ENCODE measurements at regions not wholly inside any gene's neighbourhood (a gene's known extent, or its start where the extent isn't known, plus 50 kb on each side); places are given as distances from the start of the nearest gene placed in this dataset.
A peak's percentile ranks its signal among the peaks of the same experiment; 100 is the strongest.

DNA sequence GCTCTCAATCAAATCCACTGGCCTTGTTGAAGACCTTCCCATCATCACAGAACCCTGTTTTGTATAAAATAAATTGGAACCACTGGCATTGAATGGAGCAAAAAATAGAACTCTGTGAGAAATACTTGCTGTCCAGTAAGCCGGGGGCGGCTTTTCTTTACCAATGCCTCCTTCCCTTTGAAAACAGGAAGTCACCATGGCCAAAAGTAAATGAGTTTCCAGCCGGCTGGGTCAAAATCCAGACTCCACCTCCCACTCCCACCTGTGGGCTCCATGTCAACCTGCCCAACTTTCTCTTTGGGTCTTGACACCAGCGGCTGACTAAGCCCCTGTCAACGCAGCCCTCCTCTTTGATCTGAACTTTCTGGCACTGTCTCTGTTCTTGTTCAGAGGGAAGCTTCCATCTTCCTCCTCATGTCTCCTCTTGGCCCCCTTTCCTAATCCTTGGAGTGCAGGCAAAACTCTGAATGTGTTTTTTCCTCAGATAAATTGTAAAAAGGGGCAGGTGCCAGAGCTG is 95.2 kb downstream of the TFAP2C start:
- TF ChIP-seq EZH2phosphoT487 (IDR thresholded peaks at IDR 0.05; ENCODE audit: low read depth) = no peak
- TF ChIP-seq, protein P1, sequence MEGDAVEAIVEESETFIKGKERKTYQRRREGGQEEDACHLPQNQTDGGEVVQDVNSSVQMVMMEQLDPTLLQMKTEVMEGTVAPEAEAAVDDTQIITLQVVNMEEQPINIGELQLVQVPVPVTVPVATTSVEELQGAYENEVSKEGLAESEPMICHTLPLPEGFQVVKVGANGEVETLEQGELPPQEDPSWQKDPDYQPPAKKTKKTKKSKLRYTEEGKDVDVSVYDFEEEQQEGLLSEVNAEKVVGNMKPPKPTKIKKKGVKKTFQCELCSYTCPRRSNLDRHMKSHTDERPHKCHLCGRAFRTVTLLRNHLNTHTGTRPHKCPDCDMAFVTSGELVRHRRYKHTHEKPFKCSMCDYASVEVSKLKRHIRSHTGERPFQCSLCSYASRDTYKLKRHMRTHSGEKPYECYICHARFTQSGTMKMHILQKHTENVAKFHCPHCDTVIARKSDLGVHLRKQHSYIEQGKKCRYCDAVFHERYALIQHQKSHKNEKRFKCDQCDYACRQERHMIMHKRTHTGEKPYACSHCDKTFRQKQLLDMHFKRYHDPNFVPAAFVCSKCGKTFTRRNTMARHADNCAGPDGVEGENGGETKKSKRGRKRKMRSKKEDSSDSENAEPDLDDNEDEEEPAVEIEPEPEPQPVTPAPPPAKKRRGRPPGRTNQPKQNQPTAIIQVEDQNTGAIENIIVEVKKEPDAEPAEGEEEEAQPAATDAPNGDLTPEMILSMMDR (IDR thresholded peaks at IDR 0.05; ENCODE audit: low read depth, low read length) = no peak
- no peak overlapping the region for H3K9ac ChIP-seq (ENCODE audit: low read length)
- no peak overlapping the region for H3K4me2 ChIP-seq (ENCODE audit: low read length)
- peaks cover 12% of the 10 kb centered on the region for H3K36me3 ChIP-seq (replicated peaks; ENCODE audit: low read depth, low read length)
- no peak overlapping the region for H3K27ac ChIP-seq (ENCODE audit: low read length)
- H4K20me1 ChIP-seq (ENCODE audit: insufficient read depth, low read length) = no peaks in the 10 kb centered on the region
- H3K79me2 ChIP-seq (ENCODE audit: low read length) = no peaks in the 10 kb centered on the region
- H3K27me3 ChIP-seq (ENCODE audit: low read depth, low read length) = no peaks in the 10 kb centered on the region
- no peak overlapping the region for H3K4me3 ChIP-seq (ENCODE audit: low read length)
- peaks cover 8% of the 10 kb centered on the region for H3K9me3 ChIP-seq (ENCODE audit: insufficient read depth, low read length)
- peak overlapping the region; percentile 50; the same call in 1 of the 2 replicates for H2AFZ ChIP-seq (ENCODE audit: low read depth, low read length)
- peaks cover 36% of the 10 kb centered on the region for H3K4me1 ChIP-seq (ENCODE audit: low read length)

DNA sequence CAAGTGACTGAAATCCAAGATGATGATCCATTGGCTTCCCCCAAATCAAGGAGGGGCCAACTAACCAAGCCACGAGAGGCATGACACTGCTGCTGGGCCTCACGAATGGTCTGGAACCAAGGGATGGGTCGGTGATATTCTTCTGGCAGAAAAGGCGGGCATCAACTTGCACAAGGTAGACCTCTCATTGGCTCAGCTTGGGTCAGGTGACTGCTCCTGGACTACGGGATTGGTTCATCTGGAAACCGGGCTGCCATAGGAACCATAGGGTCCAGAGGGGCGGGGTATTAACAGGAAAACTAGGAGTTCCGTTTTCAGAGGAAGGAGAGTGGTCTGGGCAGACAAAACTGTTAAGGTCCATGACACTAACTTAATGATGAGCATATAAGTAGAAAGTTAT is 100.9 kb downstream of the TFAP2C start:
- no peak overlapping the region for H3K27ac ChIP-seq (ENCODE audit: low read length)
- no peak overlapping the region for H2AFZ ChIP-seq (ENCODE audit: low read depth, low read length)
- no peak overlapping the region for H3K4me2 ChIP-seq (ENCODE audit: low read length)
- TF ChIP-seq, protein P1 (IDR thresholded peaks at IDR 0.05; ENCODE audit: low read depth, low read length) = no peak
- TF ChIP-seq EZH2phosphoT487 (IDR thresholded peaks at IDR 0.05; ENCODE audit: low read depth) = no peak
- no peaks in the 10 kb centered on the region for H3K36me3 ChIP-seq (replicated peaks; ENCODE audit: low read depth, low read length)
- H3K4me1 ChIP-seq (ENCODE audit: low read length) = no peaks in the 10 kb centered on the region
- no peak overlapping the region for H3K9ac ChIP-seq (ENCODE audit: low read length)
- no peaks in the 10 kb centered on the region for H3K9me3 ChIP-seq (ENCODE audit: insufficient read depth, low read length)
- no peaks in the 10 kb centered on the region for H4K20me1 ChIP-seq (ENCODE audit: insufficient read depth, low read length)
- H3K79me2 ChIP-seq (ENCODE audit: low read length) = no peaks in the 10 kb centered on the region
- H3K27me3 ChIP-seq (ENCODE audit: low read depth, low read length) = no peaks in the 10 kb centered on the region
- H3K4me3 ChIP-seq (ENCODE audit: low read length) = no peak overlapping the region

DNA sequence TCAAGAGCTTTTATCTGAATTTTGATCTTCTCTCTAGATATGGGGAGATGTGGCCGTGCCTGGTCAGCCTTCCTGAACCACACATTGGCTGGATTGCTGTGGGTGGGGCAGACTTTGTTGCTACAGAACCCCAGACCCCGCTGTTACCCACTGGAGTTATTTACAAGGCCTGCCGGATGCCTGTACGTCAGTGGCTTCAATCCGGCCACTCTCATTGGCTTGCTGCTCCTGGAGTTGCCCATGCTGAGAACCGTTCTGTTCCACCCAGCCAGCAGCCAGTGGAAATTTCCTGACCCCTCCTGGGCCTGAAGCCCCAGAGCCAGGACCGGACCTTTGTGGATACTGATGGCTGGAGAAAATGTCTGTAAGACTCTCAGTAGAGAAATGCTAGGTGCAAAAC is 101.9 kb downstream of the TFAP2C start:
- no peak for TF ChIP-seq EZH2phosphoT487 (IDR thresholded peaks at IDR 0.05; ENCODE audit: low read depth)
- TF ChIP-seq, protein P1 (IDR thresholded peaks at IDR 0.05; ENCODE audit: low read depth, low read length) = no peak
- H4K20me1 ChIP-seq (ENCODE audit: insufficient read depth, low read length) = no peaks in the 10 kb centered on the region
- H3K36me3 ChIP-seq (replicated peaks; ENCODE audit: low read depth, low read length) = no peaks in the 10 kb centered on the region
- H3K27me3 ChIP-seq (ENCODE audit: low read depth, low read length) = no peaks in the 10 kb centered on the region
- no peak overlapping the region for H3K9ac ChIP-seq (ENCODE audit: low read length)
- no peaks in the 10 kb centered on the region for H3K79me2 ChIP-seq (ENCODE audit: low read length)
- H2AFZ ChIP-seq (ENCODE audit: low read depth, low read length) = no peak overlapping the region
- no peak overlapping the region for H3K27ac ChIP-seq (ENCODE audit: low read length)
- no peaks in the 10 kb centered on the region for H3K9me3 ChIP-seq (ENCODE audit: insufficient read depth, low read length)
- H3K4me2 ChIP-seq (ENCODE audit: low read length) = no peak overlapping the region
- H3K4me3 ChIP-seq (ENCODE audit: low read length) = no peak overlapping the region
- H3K4me1 ChIP-seq (ENCODE audit: low read length) = no peaks in the 10 kb centered on the region

DNA sequence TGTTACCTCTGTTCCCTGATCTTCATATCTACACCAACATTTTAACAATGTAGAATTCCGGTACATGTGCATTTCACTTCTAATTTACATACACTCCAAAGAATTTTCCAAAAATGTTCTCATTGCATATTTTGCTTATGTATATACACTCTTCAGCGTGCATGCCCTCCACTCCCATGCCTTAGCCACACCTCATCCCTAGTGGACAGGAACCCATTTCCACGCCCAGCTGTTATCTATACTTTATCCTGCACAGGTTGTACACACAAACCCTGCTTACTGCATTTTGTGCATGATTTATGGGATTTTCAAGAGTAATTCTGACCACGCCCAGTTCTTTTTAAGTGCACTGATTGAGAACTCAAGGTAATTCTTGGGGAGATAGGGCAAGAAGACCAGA is 102.4 kb downstream of the TFAP2C start:
- Histone ChIP-seq H3K27me3 (ENCODE audit: low read depth, low read length) (no peaks in the 10 kb centered on the region), H3K9ac (ENCODE audit: low read length) (no peak overlapping the region), H3K36me3 (replicated peaks; ENCODE audit: low read depth, low read length) (no peaks in the 10 kb centered on the region), H3K4me3 (ENCODE audit: low read length) (no peak overlapping the region), H3K4me1 (ENCODE audit: low read length) (no peaks in the 10 kb centered on the region), H4K20me1 (ENCODE audit: insufficient read depth, low read length) (no peaks in the 10 kb centered on the region), H2AFZ (ENCODE audit: low read depth, low read length) (no peak overlapping the region), H3K27ac (ENCODE audit: low read length) (no peak overlapping the region), H3K79me2 (ENCODE audit: low read length) (no peaks in the 10 kb centered on the region), H3K9me3 (ENCODE audit: insufficient read depth, low read length) (no peaks in the 10 kb centered on the region), H3K4me2 (ENCODE audit: low read length) (no peak overlapping the region)
- TF ChIP-seq, protein P1 (IDR thresholded peaks at IDR 0.05; ENCODE audit: low read depth, low read length) = no peak
- TF ChIP-seq EZH2phosphoT487 (IDR thresholded peaks at IDR 0.05; ENCODE audit: low read depth) = no peak
